GM19468 (cell line): ENCODE measurements at regions not wholly inside any gene's neighbourhood (a gene's known extent, or its start where the extent isn't known, plus 50 kb on each side); places are given as distances from the start of the nearest gene placed in this dataset.
"Not testable (repeated sequence)": the region's sequence is repeated elsewhere in the genome, so short reads cannot be mapped to it uniquely, and the experiment has no call there.

Experiments used
- ATAC-seq: cut with Tn5 transposase; IDR thresholded peaks from one replicate; pipeline ENCODE4 v1.9.1; 2021; ENCODE audit warnings: mild to moderate bottlenecking, moderate library complexity, moderate number of reproducible peaks; ENCODE audit not compliant: unreplicated experiment; ENCODE audit errors: extremely low read depth

DNA sequence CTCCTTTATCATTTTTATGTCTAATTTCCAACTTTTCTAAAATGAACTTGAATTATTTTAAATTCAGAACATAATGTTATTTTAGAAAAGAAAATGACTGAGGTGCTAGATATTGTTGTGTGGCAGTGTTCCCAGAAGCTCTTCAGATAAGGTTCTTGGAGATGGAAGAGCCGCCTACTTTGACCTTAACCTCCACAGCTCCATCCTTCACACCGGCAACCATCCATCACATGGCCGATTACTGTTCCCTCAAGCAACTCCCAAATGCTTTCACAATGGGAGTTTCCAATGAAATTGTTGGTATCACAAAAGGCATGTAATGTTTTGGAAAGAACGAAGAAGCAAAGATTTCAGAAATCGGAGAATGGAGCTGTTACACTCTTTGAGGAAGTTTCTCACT, 193.9 kb upstream of the SALL3 start:
- no peak for ATAC-seq

- ATAC-seq = no peak
Observed at GRCh38 chr18:78786776-78787175, 192.8 kb upstream of the SALL3 start.

GRCh38 chr18:78787751-78788150, 191.9 kb upstream of the SALL3 start:
- ATAC-seq = no peak

GRCh38 chr18:78788161-78788560, 191.5 kb upstream of the SALL3 start:
- ATAC-seq = no peak

GRCh38 chr18:78789850-78790249, 189.8 kb upstream of the SALL3 start:
- ATAC-seq = no peak

DNA sequence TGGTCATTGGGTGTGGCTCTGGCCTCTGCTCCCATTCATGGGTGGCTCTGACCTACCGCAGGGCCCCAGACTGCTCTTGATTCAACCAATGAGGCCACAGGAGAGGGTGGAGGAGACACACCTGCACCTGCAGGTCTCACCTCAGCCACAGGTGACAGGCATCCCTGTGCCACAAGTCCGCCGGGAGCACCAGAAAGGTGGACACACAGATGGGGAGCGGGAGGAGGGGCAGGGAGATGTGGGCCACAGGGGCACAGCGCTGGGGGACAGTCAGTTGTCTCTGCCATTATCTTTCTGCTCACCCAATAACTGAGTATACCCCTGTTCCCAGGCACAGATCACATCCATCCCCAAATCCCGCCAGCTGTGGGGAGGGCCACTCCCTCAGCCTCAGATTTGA, 189.1 kb upstream of the SALL3 start:
- no peak for ATAC-seq

GRCh38 chr18:78790960-78791359, 188.7 kb upstream of the SALL3 start:
- ATAC-seq = no peak

DNA sequence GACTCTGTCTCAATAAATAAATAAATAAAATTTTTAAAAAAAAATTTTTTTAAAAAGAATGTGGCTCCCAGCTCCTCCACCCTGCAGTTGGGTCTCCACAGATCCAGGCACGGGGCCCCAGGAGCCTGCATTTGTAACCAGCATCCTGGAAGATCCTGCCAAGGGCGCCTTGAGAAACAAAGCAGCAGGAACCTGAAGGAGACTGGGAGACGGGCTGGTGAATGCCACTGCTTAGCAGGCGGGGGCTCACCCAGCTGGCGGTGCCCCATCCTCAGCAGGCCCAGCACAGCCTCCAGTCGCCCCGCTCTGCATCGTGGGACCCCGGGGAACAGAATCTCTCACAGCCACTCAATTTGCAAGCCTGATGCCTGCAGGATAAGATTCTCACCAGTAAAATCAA, 187.5 kb upstream of the SALL3 start:
- no peak for ATAC-seq

DNA sequence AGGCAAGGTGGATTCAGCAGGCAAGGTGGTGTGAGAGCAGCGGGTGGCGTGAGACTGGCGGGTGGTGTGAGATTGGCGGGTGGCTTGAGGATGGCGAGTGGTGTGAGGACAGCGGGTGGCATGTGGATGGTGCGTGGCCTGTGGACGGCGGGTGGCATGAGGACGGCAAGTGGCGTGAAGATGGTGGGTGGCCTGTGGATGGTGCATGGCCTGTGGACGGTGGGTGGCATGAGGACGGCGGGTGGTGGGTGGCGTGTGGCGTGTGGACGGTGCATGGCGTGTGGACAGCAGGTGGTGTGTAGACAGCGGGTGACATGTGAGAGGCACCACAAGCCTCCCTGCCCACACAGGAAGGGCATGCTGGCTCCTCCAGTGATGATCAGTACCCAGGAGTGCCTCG, 186.9 kb upstream of the SALL3 start:
- no peak for ATAC-seq

- ATAC-seq = no peak
Observed at GRCh38 chr18:78793313-78794070, 186.1 kb upstream of the SALL3 start.

DNA sequence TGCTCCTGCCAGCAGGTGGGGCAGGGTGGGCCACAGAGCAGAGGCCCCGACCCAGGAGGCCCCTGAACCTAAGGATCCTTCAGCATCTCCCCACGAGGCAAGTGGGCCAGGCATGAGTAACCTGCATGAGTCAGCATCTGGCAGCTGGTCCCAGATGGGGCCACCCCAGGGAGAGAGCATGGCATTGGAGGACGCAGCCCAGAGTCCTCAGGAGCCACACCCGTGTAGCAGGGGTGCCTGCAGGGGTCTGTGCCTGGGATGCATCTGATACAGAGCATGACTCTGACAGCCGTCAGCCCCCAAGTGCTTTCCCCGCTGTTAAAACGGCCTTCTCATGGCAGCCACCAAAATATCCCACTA, 185.6 kb upstream of the SALL3 start:
- ATAC-seq = no peak

DNA sequence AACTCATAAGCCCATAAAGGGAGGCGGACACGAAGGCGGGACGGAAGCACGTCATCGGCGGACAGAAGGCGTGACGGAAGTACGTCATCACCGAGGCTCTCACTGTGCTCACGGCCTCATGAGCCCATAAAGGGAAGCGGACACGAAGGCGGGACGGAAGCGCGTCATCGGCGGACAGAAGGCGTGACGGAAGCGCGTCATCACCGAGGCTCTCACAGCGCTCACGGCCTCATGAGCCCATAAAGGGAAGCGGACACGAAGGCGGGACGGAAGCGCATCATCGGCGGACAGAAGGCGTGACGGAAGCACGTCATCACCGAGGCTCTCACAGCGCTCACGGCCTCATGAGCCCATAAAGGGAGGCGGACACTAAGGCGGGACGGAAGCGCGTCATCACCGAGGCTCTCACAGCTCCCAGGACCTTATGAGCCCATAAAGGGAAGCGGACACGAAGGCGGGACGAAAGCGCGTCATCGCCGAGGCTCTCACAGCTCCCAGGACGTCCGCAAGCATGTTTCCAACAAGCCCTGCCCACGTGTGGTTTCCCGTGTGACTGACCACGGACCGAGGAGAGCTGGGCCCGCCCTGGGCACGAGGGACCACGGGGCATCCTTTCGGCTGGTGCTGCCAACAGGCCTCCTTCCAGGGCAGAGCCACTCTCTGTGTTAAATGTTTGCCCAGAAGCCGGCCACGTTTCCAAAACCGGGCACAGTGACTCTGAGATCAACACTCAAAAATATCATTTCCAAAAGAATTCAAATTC, 182.7 kb upstream of the SALL3 start:
- no peak for ATAC-seq

GRCh38 chr18:78797499-78797898, 182.1 kb upstream of the SALL3 start:
- no peak for ATAC-seq

GRCh38 chr18:78798402-78799175, 181.0 kb upstream of the SALL3 start:
- ATAC-seq = no peak

- no peak for ATAC-seq
Observed at GRCh38 chr18:78799382-78800089, 180.1 kb upstream of the SALL3 start.

GRCh38 chr18:78800102-78800851, 179.3 kb upstream of the SALL3 start:
- ATAC-seq = not testable (repeated sequence)

- no peak for ATAC-seq
Observed at GRCh38 chr18:78801011-78801410, 178.6 kb upstream of the SALL3 start.

DNA sequence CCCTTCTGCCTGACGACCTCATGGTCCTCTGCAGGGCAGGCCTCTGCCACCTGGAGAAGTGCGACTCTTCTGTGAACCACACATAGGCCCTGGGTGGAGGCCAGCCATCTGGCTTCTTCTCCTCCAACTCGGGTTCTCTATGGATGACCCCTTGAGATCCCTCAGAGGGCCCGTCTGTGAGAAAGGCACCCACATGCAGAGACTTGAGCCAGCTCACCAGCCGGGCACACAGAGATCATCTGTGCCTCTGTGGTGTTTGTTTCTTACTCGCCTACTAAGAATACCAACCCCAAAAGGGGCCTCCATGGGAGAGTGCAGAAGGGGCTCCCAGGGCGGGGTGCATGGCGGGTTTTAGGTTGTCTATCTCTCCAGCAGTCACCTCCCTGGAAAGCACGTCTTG, 176.5 kb upstream of the SALL3 start:
- ATAC-seq = no peak

DNA sequence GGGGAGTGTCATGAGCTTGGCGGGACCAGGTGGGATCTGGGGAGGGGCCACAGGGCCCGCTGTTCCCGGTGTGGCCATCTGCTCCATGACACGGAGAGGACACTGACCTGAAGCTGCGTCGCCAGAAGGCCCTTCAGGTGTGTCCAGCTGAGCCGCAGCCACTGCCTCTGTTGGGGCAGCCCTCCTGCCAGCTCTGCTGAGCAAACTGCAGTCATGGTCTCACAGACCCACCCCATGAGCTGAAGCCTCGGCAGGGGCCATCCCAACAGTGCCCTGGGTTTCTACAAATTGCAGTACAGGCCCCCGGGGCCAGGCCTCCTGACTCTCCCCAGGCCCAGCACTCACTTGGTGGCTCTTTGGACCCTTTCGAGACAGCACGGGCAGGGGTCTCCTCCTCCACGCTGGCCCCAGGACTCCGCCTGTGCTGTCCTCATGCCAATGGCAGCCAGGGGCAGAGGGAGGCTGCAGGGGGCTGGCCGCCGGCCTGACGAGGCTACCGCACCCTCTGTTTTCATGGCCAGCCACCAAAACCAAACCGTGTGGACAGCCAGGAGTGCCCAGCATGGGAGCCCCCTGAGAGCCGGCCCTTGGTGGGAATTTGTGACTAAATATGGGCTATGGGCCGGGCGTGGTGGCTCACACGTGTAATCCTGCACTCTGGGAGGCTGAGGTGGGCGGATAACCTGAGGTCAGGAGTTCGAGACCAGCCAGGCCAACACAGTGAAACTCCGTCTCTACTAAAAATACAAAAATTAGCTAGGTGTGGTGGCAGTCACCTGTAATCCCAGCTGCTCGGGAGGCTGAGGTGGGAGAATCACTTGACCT, 175.2 kb upstream of the SALL3 start:
- ATAC-seq = no peak
